ENCODE measurements at regions not wholly inside any gene's neighbourhood (a gene's known extent, or its start where the extent isn't known, plus 50 kb on each side); places are given as distances from the start of the nearest gene placed in this dataset.

GRCh38 chr18:65942854-65943253 lies 192.0 kb downstream of the CDH7 start:
- Histone ChIP-seq H3K27me3 (no peaks in the 10 kb centered on the region), H3K9me3 (no peaks in the 10 kb centered on the region), H3K4me3 (no peak overlapping the region), H3K27ac (no peak overlapping the region), H3K36me3 (no peaks in the 10 kb centered on the region), H3K4me1 (no peaks in the 10 kb centered on the region)
- TF ChIP-seq POLR2A (IDR thresholded peaks at IDR 0.05) (no peak), CTCF (IDR thresholded peaks at IDR 0.05) (no peak)
- DNase-seq = no peak

GRCh38 chr18:65942104-65942503 lies 191.3 kb downstream of the CDH7 start:
- no peak for DNase-seq
- H3K36me3 ChIP-seq = no peaks in the 10 kb centered on the region
- no peak for TF ChIP-seq CTCF (IDR thresholded peaks at IDR 0.05)
- no peak for TF ChIP-seq POLR2A (IDR thresholded peaks at IDR 0.05)
- H3K4me3 ChIP-seq = no peak overlapping the region
- no peaks in the 10 kb centered on the region for H3K27me3 ChIP-seq
- no peaks in the 10 kb centered on the region for H3K9me3 ChIP-seq
- H3K4me1 ChIP-seq = no peaks in the 10 kb centered on the region
- no peak overlapping the region for H3K27ac ChIP-seq

- H3K9me3 ChIP-seq = no peaks in the 10 kb centered on the region
- H3K36me3 ChIP-seq = no peaks in the 10 kb centered on the region
- no peaks in the 10 kb centered on the region for H3K4me1 ChIP-seq
- H3K27me3 ChIP-seq = no peaks in the 10 kb centered on the region
- no peak overlapping the region for H3K27ac ChIP-seq
- TF ChIP-seq CTCF (IDR thresholded peaks at IDR 0.05) (no peak), POLR2A (IDR thresholded peaks at IDR 0.05) (no peak)
- no peak overlapping the region for H3K4me3 ChIP-seq
- no peak for DNase-seq
These were observed 190.7 kb downstream of the CDH7 start for GRCh38 chr18:65941482-65941881.
